GM23338 (cell line): ENCODE measurements at regions not wholly inside any gene's neighbourhood (a gene's known extent, or its start where the extent isn't known, plus 50 kb on each side); places are given as distances from the start of the nearest gene placed in this dataset.

Source experiments
- ATAC-seq: fragments of 200-7000 bp; cut with Tn5 transposase; 3 replicates; pipeline ENCODE4 v1.9.1; 2020
- DNase-seq: peaks from one replicate; pipeline ENCODE4 v3.0.0-alpha.2; 2015; ENCODE audit warnings: low spot score
- H2AFZ ChIP-seq: fragments of 200-600 bp; sonication (generic); 2 replicates; pipeline ENCODE4 v1.8.0; 2016; ENCODE audit warnings: antibody characterized with exemption, mild to moderate bottlenecking, moderate library complexity
- H3F3A ChIP-seq: fragments of 200-600 bp; sonication (generic); replicated peaks from 2 replicates; pipeline ENCODE4 v1.8.0; 2017; ENCODE audit warnings: antibody characterized with exemption, mixed run types, low read depth
- H3K27ac ChIP-seq: fragments of 200-600 bp; sonication (generic); 2 replicates; pipeline ENCODE4 v1.6.1; 2016; ENCODE audit warnings: low read depth
- H3K27me3 ChIP-seq: fragments of 200-600 bp; sonication (generic); 2 replicates; pipeline ENCODE4 v1.8.0; 2016; ENCODE audit warnings: mild to moderate bottlenecking, mixed run types, moderate library complexity; ENCODE audit not compliant: insufficient read depth
- H3K36me3 ChIP-seq: fragments of 200-600 bp; sonication (generic); 2 replicates; pipeline ENCODE4 v1.8.0; 2016; ENCODE audit warnings: mild to moderate bottlenecking; ENCODE audit not compliant: insufficient read depth
- H3K4me1 ChIP-seq: fragments of 200-600 bp; sonication (generic); 2 replicates; pipeline ENCODE4 v1.8.0; 2016; ENCODE audit warnings: mild to moderate bottlenecking, moderate library complexity; ENCODE audit not compliant: insufficient read depth
- H3K4me2 ChIP-seq: fragments of 200-600 bp; sonication (generic); 2 replicates; pipeline ENCODE4 v1.7.1; 2017; ENCODE audit warnings: mixed run types
- H3K4me3 ChIP-seq: fragments of 200-600 bp; sonication (generic); 2 replicates; pipeline ENCODE4 v1.6.1; 2016; ENCODE audit warnings: mixed run types
- H3K79me2 ChIP-seq: fragments of 200-600 bp; sonication (generic); replicated peaks from 2 replicates; pipeline ENCODE4 v1.8.0; 2017; ENCODE audit warnings: mild to moderate bottlenecking; ENCODE audit not compliant: insufficient read depth
- H3K9me2 ChIP-seq: fragments of 200-600 bp; sonication (generic); 2 replicates; pipeline ENCODE4 v1.8.0; 2017; ENCODE audit not compliant: insufficient read depth
- H4K20me1 ChIP-seq: fragments of 200-600 bp; sonication (generic); replicated peaks from 2 replicates; pipeline ENCODE4 v1.8.0; 2017; ENCODE audit warnings: mild to moderate bottlenecking; ENCODE audit not compliant: insufficient read depth
- H3K27ac Mint-ChIP-seq: 2 replicates; pipeline ENCODE4 v1.8.0; 2020; ENCODE audit warnings: inconsistent platforms, mild to moderate bottlenecking, moderate library complexity, mixed read lengths
- H3K27me3 Mint-ChIP-seq: 3 replicates; pipeline ENCODE4 v1.8.0; 2022; ENCODE audit warnings: low read depth, mild to moderate bottlenecking, moderate library complexity, mixed read lengths, inconsistent platforms; ENCODE audit not compliant: insufficient read depth, poor library complexity
- H3K36me3 Mint-ChIP-seq: 3 replicates; pipeline ENCODE4 v1.8.0; 2021; ENCODE audit warnings: low read depth, mild to moderate bottlenecking, inconsistent platforms, moderate library complexity, mixed read lengths
- H3K4me1 Mint-ChIP-seq: 3 replicates; pipeline ENCODE4 v1.8.0; 2020; ENCODE audit warnings: mild to moderate bottlenecking, inconsistent platforms, mixed read lengths
- H3K4me3 Mint-ChIP-seq: 3 replicates; pipeline ENCODE4 v1.8.0; 2021; ENCODE audit warnings: moderate library complexity, mild to moderate bottlenecking, inconsistent platforms, mixed read lengths
- H3K9me3 Mint-ChIP-seq: 3 replicates; pipeline ENCODE4 v1.8.0; 2020; ENCODE audit warnings: moderate library complexity, mild to moderate bottlenecking, inconsistent platforms, mixed read lengths
- CREB1 ChIP-seq: fragments of 250-450 bp; sonication (Bioruptor Pico); IDR thresholded peaks from 2 replicates; pipeline ENCODE4 v1.5.0; 2020; ENCODE audit warnings: low read depth, mild to moderate bottlenecking, moderate library complexity
- EZH2 ChIP-seq: fragments of 200-600 bp; sonication (generic); IDR thresholded peaks from one replicate; pipeline ENCODE4 v1.8.0; 2017; ENCODE audit warnings: antibody characterized with exemption, mild to moderate bottlenecking, low read depth; ENCODE audit not compliant: unreplicated experiment
- EZH2phosphoT487 ChIP-seq: fragments of 200-600 bp; sonication (generic); IDR thresholded peaks from one replicate; pipeline ENCODE4 v1.8.1; 2018; ENCODE audit warnings: antibody characterized with exemption; ENCODE audit not compliant: unreplicated experiment
- JUNB ChIP-seq: IDR thresholded peaks from one replicate; pipeline ENCODE4 v1.6.1; 2016; ENCODE audit warnings: antibody characterized with exemption; ENCODE audit not compliant: unreplicated experiment
- NANOG ChIP-seq: IDR thresholded peaks from 2 replicates; pipeline ENCODE4 v1.6.1; 2016; ENCODE audit warnings: antibody characterized with exemption, borderline replicate concordance
- POLR2AphosphoS5 ChIP-seq: IDR thresholded peaks from 2 replicates; pipeline ENCODE4 v1.6.1; 2016; ENCODE audit warnings: antibody characterized with exemption, low read depth
- REST ChIP-seq: IDR thresholded peaks from one replicate; pipeline ENCODE4 v1.6.1; 2018; ENCODE audit warnings: antibody characterized with exemption; ENCODE audit not compliant: unreplicated experiment
- STAT1 ChIP-seq: IDR thresholded peaks from one replicate; pipeline ENCODE4 v1.6.1; 2016; ENCODE audit warnings: antibody characterized with exemption; ENCODE audit not compliant: unreplicated experiment
- ZNF114 ChIP-seq: fragments of 250-450 bp; sonication (Bioruptor Pico); IDR thresholded peaks from 2 replicates; pipeline ENCODE4 v1.5.0; 2020; ENCODE audit warnings: mild to moderate bottlenecking, moderate library complexity
- ZNF331 ChIP-seq: fragments of 250-450 bp; sonication (Bioruptor Pico); IDR thresholded peaks from 2 replicates; pipeline ENCODE4 v1.5.0; 2020; ENCODE audit warnings: low read depth, mild to moderate bottlenecking, moderate library complexity
- ZNF462 ChIP-seq: fragments of 250-450 bp; sonication (Bioruptor Pico); IDR thresholded peaks from 2 replicates; pipeline ENCODE4 v1.5.0; 2020; ENCODE audit warnings: mild to moderate bottlenecking, moderate library complexity
- TF ChIP-seq, protein P1 (sequence below), 2 experiments: fragments of 200-600 bp in 1 of 2; sonication (generic) in 1 of 2; conservative IDR thresholded peaks; 2 replicates each; pipeline versions ENCODE4 v1.5.1 to v1.6.1; 2016 to 2017; ENCODE audit warnings: antibody characterized with exemption in 2 of 2, low read depth in 2 of 2, mild to moderate bottlenecking in 2 of 2, moderate library complexity in 1 of 2
- TF ChIP-seq, protein P2 (sequence below): IDR thresholded peaks from 2 replicates; pipeline ENCODE4 v1.6.1; 2016; ENCODE audit warnings: antibody characterized with exemption

- no peak for DNase-seq
- Histone ChIP-seq H3K36me3 (no peaks in the 10 kb centered on the region), H3K4me2 (no peak overlapping the region), H3K27ac (no peak overlapping the region), H3K4me1 (no peaks in the 10 kb centered on the region), H3K4me3 (no peak overlapping the region), H3F3A (no peaks in the 10 kb centered on the region), H3K9me2 (0 out of 2 replicates have a peak, but pooled peaks cover 9% of the 10 kb centered on the region), H4K20me1 (no peaks in the 10 kb centered on the region), H3K27me3 (no peaks in the 10 kb centered on the region), H2AFZ (no peak overlapping the region), H3K79me2 (no peaks in the 10 kb centered on the region)
- TF ChIP-seq, protein P1, sequence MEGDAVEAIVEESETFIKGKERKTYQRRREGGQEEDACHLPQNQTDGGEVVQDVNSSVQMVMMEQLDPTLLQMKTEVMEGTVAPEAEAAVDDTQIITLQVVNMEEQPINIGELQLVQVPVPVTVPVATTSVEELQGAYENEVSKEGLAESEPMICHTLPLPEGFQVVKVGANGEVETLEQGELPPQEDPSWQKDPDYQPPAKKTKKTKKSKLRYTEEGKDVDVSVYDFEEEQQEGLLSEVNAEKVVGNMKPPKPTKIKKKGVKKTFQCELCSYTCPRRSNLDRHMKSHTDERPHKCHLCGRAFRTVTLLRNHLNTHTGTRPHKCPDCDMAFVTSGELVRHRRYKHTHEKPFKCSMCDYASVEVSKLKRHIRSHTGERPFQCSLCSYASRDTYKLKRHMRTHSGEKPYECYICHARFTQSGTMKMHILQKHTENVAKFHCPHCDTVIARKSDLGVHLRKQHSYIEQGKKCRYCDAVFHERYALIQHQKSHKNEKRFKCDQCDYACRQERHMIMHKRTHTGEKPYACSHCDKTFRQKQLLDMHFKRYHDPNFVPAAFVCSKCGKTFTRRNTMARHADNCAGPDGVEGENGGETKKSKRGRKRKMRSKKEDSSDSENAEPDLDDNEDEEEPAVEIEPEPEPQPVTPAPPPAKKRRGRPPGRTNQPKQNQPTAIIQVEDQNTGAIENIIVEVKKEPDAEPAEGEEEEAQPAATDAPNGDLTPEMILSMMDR (conservative IDR thresholded peaks at IDR 0.05; ENCODE audit: low read depth in 2 of 2) = no peak
- TF ChIP-seq ZNF331 (CRISPR knock-in tag) (no peak), REST (no peak), STAT1 (no peak), ZNF114 (CRISPR knock-in tag) (no peak), NANOG (no peak), CREB1 (no peak), ZNF462 (CRISPR knock-in tag) (no peak), EZH2 (no peak), POLR2AphosphoS5 (no peak), EZH2phosphoT487 (no peak), JUNB (no peak)
- TF ChIP-seq, protein P2, sequence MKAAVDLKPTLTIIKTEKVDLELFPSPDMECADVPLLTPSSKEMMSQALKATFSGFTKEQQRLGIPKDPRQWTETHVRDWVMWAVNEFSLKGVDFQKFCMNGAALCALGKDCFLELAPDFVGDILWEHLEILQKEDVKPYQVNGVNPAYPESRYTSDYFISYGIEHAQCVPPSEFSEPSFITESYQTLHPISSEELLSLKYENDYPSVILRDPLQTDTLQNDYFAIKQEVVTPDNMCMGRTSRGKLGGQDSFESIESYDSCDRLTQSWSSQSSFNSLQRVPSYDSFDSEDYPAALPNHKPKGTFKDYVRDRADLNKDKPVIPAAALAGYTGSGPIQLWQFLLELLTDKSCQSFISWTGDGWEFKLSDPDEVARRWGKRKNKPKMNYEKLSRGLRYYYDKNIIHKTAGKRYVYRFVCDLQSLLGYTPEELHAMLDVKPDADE = no peak
- H3K9me3 Mint-ChIP-seq = no peaks in the 10 kb centered on the region; the same call in 1 of the 3 replicates
- no peak for ATAC-seq
- peaks cover 3% of the 10 kb centered on the region for H3K27me3 Mint-ChIP-seq
- H3K4me3 Mint-ChIP-seq = no peak overlapping the region
- no peaks in the 10 kb centered on the region for H3K4me1 Mint-ChIP-seq
- H3K36me3 Mint-ChIP-seq = peaks cover 4% of the 10 kb centered on the region; the same call in 2 of the 3 replicates
- H3K27ac Mint-ChIP-seq = no peak overlapping the region
Measured at GRCh38 chr5:68012429-68012828, 203.1 kb upstream of the PIK3R1 start.
